IPS DF 19.7 (cell line): ENCODE measurements at regions not wholly inside any gene's neighbourhood (a gene's known extent, or its start where the extent isn't known, plus 50 kb on each side); places are given as distances from the start of the nearest gene placed in this dataset.

Source experiments
- DNase-seq: peaks from one replicate; pipeline ENCODE4 v3.0.0-alpha.2; 2013; ENCODE audit warnings: low read depth, low spot score

DNA sequence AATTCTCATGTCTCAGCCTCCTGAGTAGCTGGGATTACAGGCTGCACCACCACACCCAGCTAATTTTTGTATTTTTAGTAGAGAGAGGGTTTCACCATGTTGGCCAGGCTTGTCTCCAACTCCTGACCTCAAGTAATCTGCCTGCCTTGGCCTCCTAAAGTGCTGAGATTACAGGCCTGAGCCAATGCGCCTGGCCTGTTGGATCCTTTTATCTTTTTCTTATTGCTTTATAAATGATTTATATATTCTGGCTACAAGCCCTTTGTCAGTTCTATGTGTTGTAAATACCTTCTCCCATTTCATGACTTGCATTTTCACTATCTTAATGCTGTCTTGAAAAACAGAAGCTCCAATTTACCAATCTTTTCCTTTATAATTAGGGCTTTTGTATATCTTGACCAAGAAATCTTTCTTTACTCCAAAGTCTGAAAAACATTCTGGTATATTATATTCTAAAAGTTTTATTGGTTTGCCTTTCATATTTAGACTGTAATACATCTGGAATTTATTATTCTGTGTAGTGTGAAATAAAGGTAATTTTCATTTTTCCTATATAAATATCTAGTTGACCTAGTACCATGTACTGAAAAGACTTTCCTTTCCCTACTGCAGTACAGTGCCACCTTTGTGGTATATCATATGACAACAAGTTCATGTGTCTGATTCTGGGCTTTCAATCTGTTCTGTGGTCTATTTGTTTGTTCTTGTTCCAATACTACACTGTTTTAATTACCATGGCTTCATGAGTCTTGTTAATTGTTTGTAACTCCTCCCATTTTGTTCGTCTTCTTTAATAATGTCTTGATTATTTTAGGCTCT is 52.9 kb upstream of the RNU6-1 start:
- DNase-seq, result no peak

DNA sequence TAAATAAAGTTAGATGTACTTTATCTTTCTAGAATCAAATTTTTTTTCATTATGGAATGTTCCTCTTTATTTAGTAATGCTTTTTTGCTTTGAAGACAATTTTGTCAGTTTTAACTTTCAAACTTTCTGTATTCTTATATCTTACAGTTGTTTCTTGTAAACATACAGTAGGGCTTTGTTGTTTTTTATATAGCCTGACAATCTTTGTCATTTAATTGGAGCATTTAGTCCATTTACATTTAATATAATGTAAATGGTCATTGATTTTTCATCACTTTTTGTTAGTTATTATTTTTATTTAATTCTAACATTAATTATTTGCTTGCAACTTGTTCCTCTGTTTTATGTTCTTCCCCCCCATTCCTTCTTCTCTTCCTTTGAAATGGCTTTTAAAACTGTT is 55.4 kb upstream of the RNU6-1 start:
- DNase-seq, result no peak

GRCh38 chr15:67897646-67898339 is 57.9 kb upstream of the RNU6-1 start:
- DNase-seq, result no peak

DNA sequence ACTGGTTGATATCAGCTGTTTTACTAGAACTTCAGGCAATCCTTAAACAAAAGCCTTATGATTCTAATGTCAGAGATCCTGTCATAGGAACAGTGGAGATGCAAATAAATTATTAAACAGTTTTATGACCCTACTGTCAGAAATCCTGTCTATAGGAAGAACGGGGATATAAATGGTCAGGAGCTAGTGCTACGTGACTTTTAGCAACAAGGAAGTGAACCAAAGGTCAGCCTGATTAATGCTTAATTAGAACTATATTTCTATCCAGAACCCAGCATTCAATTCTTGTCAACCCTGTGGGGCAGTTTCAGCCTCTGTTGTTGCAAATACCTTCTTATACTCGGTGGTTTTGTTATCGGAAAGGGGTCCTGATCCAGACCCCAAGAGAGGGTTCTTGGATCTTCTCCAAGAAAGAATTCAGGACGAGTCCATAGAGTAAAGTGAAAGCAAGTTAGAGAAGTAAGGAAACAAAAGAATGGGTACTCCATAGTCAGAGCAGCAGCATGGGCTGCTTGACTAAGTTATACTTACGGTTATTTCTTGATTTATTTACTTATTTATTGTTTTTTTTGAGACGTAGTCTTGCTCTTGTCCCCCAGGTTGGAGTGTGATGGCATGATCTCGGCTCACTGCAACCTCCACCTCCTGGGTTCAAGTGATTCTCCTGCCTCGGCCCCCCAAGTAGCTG is 59.9 kb upstream of the RNU6-1 start:
- no peak for DNase-seq

GRCh38 chr15:67900621-67901147 is 60.8 kb upstream of the RNU6-1 start:
- DNase-seq, result no peak

DNA sequence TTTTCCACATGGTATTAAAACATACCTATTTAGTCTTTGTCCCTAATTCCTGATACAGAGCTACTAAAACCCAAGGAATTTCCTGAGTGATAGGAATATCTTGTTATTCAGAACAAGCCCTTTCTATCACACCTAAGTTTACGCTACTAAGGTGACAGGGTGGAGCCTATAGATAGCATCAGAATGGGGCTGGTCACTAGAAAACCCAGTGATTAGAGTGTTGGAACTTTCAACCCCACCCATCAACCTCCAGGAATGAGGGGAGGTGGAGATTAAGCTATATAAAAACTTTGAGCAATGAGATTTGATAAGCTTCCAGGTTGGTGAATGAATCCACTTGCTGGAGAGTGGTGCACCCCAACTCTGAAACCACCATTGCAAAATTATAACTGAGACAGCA is 62.1 kb upstream of the RNU6-1 start:
- no peak for DNase-seq

GRCh38 chr15:67902579-67903009 is 62.7 kb upstream of the RNU6-1 start:
- no peak for DNase-seq

GRCh38 chr15:67903708-67904107 is 63.9 kb upstream of the RNU6-1 start:
- no peak for DNase-seq

GRCh38 chr15:67905628-67906027 is 65.8 kb upstream of the RNU6-1 start:
- DNase-seq, result no peak

- DNase-seq, result no peak
Measured at GRCh38 chr15:67906382-67906781, 66.5 kb upstream of the RNU6-1 start.

DNA sequence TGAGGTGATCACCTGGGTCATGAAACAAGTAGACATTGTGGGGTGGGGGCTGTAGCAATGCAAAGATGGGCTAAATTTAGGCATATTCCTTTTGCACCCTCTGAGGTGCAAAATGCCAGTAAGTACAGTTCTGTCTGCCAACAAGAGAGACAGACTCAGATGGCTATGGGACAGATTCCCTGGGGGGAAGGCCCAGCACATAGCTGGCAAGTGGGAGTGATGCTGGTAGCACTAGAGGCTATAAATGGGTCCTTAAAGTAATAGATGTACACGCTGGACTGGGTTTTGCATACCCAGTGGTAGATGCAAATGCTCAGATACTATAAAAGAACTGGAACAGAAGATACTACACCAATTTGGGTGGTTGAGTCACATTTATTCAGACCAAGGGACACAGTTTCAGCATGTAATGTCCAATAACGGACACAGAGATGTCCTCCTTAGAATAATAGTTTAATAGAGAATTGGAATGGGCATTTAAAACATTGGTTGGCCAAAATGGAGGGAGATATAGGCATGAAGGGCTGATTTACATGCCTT is 67.4 kb upstream of the RNU6-1 start:
- DNase-seq, result no peak

DNA sequence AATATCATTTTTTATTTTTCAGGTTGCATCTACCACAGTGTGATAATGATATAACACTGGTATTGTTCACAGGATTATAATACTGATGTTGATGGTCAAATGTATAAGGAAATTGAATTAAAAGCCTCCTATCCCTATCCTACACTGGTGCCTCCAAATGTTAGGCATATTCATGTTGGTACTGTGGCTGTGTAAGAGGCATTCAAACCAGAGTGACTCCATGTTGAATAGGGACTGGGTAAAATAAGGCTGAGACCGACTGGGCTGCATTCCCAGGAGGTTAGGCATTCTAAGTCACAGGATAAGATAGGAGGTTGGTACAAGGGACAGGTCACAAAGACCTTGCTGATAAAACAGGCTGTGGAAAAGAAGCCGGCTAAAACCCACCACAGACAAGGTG is 68.9 kb upstream of the RNU6-1 start:
- no peak for DNase-seq

DNA sequence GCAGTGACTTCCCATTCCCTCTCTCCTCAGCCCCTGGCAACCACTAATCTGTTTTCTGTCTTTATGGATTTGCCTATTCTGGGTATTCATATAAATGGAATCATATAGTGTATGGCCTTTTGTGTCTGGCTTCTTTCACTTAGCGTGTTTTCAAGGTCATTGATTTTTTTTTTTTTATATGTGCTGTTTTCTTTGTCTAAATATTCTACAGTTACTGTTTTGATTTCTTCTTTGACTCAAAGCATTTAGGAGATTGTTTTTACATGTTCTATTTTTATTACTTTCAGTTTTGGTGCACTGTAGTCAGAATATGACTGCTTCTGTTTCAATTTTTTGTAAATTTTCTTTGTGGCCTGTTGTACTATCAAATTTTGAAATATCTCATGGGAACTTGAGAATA is 71.9 kb upstream of the RNU6-1 start:
- DNase-seq, result no peak

GRCh38 chr15:67914028-67914427 is 74.2 kb upstream of the RNU6-1 start:
- DNase-seq, result no peak

DNA sequence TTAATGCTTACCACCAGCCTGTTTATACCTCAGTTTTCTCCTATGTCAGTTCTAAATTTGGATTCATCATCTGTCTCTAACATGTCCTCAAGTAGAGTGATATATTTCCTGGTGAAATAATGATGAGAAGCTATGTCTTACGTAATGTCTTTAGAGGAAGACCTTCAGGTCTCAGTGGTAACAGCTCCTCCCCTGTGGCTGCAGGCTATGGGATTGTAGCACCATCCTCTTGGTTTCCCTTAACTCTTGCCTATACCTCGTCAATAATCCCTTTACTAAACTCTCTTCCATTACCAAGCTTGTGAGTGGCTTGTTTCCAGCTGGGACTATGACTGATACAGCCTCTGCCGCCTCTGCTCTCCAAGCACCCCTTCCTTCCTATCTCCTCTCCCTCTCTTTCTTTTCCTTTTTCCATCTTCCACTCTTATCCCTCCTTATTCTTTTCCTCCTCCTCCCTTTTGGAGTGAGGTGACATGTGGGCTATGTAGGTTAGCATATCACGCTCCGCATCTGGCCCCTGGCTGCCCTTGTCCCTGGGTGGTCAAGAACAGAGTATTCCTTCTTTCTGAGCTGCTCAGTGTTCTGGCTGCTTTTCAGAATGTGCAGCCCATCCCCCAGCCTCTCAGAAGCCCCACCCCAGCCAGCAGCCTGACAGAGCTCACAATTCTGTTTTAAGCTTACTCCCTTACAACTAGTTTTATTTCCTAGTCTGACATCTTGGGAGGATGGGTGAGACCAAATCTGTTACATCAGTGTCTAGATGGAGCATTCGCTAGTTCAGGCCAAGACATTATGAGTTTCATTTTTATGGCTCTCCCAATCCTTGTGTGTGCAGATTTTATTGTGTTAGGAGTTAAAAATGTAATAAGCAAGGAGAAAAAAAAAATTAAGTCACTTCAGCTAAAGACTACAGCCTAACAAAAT is 75.0 kb upstream of the RNU6-1 start:
- no peak for DNase-seq

GRCh38 chr15:67915461-67916374 is 75.9 kb upstream of the RNU6-1 start:
- no peak for DNase-seq

- no peak for DNase-seq
Measured at GRCh38 chr15:67916565-67916964, 76.7 kb upstream of the RNU6-1 start.

GRCh38 chr15:67917037-67917436 is 77.2 kb upstream of the RNU6-1 start:
- DNase-seq, result no peak

DNA sequence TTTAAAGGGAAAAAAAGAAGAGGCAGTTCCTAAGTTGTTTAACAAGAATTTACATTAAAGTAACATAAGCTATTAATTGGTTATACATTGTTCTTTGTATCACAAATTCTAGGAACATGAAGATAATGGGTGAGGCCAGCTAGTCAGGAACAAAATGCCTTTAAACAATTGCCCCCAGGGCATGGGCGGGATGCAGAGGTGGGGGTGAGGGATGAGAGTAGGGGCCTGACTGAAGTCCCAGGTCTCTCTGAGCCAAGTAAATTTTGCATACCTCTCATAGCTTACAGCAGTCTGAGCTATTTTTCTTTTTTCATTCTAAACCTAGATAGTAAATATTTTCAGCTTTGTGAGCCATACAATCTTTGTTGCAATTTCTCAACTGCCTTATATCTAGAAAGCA is 77.8 kb upstream of the RNU6-1 start:
- no peak for DNase-seq
